Esophagus muscularis mucosa (tissue), 4 donors: ENCODE measurements at regions not wholly inside any gene's neighbourhood (a gene's known extent, or its start where the extent isn't known, plus 50 kb on each side); places are given as distances from the start of the nearest gene placed in this dataset.

Experiments used
- EP300 ChIP-seq: sonication (generic); formaldehyde crosslinking; IDR thresholded peaks from one replicate; pipeline ENCODE4 v1.6.1; 2017; ENCODE audit warnings: antibody characterized with exemption
- POLR2A ChIP-seq: fragments of 450-650 bp; IDR thresholded peaks from one replicate; pipeline ENCODE4 v1.6.1; 2017; ENCODE audit warnings: antibody characterized with exemption, moderate library complexity, mild to moderate bottlenecking, low read depth
- POLR2AphosphoS5 ChIP-seq, 2 donors: sonication (generic); formaldehyde crosslinking; IDR thresholded peaks; one replicate each; pipeline ENCODE4 v1.6.1; 2017; ENCODE audit warnings: antibody characterized with exemption in 2 of 2
- TF ChIP-seq, protein P1 (sequence below), 3 experiments: fragments of 200-600 bp in 2 of 3; fragments of 450-650 bp in 1 of 3; sonication (generic) in 2 of 3; IDR thresholded peaks; one replicate each; pipeline ENCODE4 v1.5.1; 2017 to 2019; ENCODE audit warnings: antibody characterized with exemption in 3 of 3, mild to moderate bottlenecking in 2 of 3, moderate library complexity in 1 of 3

DNA sequence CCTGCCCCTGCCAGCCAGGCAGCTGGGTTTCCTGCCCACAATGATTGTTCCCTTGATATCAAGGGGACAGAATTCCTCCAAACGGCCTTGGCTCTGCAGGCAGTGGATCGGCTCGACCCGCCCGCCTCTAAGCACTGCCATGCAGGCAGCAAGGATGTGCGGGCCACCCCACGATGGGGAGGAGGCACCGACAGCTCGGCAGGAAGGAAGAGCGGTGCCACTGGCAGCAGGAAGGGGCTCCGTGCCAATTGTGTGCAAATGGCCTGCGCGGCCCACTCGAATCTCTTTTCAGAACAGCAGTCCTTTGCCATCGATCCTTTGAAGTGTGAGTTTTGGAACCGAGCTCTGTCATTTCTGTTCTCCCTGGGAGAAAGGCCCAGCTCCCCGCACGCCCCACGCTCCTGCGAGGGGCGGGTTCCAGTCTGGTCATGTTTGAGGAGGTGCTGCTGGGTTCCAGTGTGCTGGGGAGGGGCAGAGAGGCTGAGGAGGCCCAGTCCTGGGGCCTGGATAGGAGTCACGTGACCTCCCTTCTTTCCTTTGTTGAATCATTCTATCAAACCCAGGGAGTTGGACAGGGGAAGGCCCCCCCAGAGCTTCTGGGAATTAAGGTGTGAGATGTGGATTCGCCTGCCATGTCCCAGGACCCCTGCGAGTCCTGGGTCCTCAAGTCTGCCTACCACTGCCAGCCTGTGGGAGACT, 406.0 kb downstream of the CTTN start:
- no peak for TF ChIP-seq POLR2A
- TF ChIP-seq, protein P1, sequence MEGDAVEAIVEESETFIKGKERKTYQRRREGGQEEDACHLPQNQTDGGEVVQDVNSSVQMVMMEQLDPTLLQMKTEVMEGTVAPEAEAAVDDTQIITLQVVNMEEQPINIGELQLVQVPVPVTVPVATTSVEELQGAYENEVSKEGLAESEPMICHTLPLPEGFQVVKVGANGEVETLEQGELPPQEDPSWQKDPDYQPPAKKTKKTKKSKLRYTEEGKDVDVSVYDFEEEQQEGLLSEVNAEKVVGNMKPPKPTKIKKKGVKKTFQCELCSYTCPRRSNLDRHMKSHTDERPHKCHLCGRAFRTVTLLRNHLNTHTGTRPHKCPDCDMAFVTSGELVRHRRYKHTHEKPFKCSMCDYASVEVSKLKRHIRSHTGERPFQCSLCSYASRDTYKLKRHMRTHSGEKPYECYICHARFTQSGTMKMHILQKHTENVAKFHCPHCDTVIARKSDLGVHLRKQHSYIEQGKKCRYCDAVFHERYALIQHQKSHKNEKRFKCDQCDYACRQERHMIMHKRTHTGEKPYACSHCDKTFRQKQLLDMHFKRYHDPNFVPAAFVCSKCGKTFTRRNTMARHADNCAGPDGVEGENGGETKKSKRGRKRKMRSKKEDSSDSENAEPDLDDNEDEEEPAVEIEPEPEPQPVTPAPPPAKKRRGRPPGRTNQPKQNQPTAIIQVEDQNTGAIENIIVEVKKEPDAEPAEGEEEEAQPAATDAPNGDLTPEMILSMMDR (IDR thresholded peaks at IDR 0.05) = no peak
- TF ChIP-seq EP300 = no peak
- no peak for TF ChIP-seq POLR2AphosphoS5 (IDR thresholded peaks at IDR 0.05)
